GM21723 (cell line): ENCODE measurements at regions not wholly inside any gene's neighbourhood (a gene's known extent, or its start where the extent isn't known, plus 50 kb on each side); places are given as distances from the start of the nearest gene placed in this dataset.

ENCODE experiments used
- ATAC-seq: cut with Tn5 transposase; IDR thresholded peaks from one replicate; pipeline ENCODE4 v1.9.1; 2021; ENCODE audit warnings: mild to moderate bottlenecking, moderate library complexity; ENCODE audit not compliant: unreplicated experiment

DNA sequence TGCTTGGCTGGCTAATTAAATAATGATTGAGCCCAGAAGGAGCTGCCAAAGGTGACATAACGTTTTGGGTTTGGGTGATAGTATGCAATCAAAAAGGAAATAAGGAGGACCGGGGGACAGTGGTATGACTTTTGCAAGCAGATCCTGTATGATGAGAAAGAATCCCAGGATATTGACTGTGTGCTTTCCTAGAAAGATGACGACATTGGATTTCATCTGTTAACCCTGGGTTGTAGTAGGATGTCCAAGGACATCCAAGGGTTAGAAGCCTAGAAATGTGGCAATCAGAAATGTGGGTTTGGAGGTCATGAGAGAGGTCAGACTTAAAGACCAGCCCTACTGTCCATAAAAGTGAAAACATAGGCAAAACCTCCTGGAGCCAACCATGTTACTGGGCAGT is 50.3 kb upstream of the HMHB1 start:
- ATAC-seq = no peak

DNA sequence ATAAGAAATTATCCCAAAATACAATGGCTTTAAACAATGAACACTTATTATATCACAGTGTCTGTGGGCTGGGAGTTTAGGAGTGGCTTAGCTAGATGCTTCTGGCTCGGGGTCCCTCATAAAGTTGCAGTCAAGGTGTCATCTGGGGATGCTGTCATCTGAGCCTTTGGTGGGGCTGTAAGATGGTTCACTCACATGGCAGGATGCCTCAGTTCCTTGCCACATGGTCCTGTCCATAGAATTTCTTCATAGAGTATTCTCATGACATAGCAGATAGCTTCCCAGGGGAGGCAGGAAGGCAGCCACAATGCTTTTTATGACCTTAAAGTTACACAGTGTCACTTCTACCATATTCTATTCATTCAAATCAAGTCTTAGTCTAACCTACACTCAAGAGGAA is 51.2 kb upstream of the HMHB1 start:
- no peak for ATAC-seq

DNA sequence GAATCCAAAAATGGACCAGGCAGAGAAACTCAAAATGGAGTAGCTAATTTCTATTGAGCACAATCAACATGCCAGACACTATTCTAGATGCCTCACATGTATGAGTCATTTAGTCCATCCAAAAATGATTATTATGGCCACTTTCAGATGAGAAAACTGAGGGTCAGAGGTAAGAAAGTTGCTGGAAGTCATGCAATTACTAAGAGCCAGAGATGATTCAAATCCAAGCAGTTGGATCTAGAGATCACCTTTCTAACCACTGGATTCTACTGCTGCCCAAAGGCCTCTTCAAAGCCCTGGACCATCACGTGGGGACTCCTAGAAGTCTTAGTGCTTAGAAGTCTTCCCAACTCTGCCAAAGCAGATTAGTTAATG is 51.8 kb upstream of the HMHB1 start:
- no peak for ATAC-seq

DNA sequence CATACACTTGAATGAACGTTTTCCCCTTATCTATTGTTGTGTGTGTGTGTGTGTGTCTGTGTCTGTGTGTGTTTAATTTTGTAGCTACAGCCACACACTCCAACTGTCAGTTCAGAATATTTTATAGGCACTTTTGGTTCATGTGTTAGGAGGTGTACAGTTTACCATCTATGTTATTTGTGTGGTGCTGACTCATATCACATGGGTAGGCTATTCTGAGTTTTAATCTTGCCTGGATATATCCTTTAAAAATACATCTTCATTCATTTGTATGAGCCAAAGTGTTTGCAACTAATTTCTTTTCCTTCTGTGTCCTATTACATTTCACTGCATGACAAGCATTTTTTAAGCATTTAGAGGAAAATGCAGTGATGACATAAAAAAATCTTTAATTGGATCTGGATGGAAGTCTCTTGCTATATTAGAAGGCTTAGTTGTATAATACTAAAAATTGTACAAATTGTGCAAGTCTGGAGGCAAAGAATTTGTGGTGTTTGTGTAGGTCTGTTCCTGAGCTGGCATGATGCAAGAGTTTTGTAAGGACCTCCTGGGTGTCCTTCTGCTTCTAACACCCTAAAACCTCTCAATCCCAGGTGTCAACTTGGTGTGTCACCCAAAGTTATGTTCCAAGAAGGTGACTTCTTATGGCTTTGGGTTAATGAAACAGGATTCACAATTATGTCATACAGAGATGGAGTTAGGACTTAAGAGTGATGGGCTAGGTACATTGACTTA is 52.4 kb upstream of the HMHB1 start:
- no peak for ATAC-seq

DNA sequence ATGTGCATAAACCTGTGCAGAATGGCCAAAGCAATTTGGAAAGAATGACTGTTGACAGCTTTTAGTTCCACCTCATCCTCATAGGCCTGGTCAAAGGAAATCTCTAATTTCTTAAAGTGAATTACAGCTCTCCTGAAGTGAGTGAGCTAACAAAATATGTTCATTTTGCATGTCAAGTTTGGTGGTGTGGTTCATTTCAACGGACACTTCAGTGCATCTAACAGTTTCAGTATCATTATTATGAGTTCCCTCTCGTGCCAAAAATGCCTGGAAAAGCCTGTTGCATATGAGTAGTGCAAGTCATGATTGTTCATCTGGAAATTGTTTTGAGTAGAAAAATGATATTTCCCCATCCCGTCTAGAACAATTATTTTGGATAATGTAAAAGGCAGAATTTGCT is 53.2 kb upstream of the HMHB1 start:
- ATAC-seq = peak; percentile 70

DNA sequence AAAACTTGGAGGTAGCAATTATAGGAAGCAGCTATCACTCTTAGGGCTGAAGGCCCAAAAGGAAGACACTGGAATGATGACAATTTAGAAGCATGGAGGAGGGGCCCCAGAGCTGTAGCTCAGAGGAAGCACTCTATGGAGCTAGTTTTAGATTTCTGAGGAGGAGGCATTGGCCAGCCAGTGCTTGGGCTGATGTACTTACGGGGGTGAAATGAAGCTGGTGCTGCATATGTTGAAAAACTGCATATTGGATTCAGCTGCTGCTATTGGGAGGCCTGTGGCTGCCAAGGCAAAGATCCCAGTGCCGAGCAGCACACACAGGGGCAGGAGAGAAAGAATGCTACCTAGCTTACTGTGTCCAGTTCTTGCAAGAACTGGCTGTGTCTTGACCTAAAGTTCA is 53.9 kb upstream of the HMHB1 start:
- ATAC-seq = no peak

DNA sequence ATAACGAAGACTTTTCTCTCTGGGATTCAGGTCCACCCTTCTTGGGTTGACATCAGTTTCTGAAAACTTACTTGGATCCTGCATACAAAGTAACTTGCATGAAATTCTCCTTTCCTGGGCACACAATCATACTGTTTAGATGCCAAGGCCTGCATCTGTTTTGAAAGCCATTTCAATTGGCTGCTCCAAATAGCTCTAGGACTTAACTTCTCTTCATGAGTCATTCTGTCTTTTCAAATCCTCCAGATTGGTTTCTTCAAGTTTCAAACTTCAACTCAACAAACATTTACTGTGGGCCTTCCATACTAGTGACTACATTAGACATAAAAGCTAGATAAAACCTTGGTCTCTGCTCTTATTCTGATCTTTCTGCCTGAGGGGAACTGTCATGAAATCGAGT is 54.8 kb upstream of the HMHB1 start:
- peak; percentile 34 for ATAC-seq

DNA sequence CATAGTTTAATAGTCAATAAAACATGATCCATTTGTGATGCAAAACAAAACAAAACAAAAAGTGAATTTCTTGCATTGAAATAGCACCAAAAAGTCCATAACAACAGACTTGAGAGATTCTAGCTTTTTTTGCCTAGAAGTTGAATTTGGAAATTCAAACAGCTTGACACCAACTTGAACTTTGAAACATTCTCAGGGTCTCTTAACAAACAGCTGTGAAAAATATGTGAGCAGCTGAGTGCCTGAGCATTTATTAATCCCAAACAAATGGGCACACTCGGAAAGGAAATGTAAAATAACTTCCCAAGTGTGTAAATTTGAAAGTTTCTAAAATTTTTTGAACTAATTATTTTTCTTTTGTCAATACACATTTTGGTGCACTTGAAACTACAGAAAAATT is 56.0 kb upstream of the HMHB1 start:
- no peak for ATAC-seq

DNA sequence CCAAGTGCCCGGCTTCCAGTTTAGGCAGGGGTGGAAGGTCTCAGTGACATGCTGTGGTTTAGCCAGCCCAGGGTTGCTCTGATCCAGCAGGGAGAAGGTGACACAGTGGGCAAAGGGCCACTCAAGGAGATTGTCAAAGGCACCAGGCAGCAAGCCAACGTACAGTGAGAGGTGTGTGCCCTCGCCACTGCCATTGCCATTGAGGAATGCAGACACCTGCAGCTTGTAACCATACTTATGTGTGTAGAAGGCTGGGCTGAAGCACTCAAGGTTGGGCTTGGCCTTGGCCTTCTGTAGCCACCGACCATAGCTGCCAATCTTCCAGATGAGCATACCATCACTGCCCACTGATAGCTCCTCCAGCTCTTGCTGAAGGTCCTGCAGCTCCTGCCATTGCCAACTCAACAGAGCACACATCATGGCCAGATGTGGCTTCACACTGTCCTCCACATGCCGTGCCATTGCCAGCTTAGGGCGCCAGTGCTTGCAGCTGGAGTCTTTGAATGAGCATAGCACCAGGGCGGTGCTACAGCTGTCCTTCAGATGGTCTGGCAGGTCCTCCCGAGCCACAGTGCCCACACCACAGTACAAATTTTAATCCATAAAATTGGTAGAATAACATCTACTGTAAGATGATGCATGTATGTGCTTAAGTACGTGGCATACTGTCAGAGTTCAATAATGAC is 59.7 kb upstream of the HMHB1 start:
- no peak for ATAC-seq

DNA sequence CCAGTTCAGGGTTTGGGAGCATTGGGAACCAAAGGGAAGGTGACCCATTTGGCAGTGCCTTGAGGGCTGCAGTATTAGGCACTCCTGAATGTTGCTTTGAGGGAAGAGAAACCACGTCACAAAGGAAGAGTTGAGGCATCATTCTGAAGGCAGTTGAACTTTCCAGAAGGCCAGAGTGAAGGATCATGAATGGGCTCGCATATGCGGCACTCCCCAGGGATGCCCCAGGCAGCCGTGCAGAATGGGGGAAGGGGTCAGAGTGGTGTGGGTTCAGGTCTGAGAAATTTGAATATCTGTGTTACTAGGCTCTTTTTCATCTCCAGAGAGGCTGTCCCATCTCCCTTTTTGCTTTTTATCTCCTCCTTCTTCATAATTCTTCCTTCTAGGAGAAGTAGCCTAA is 60.6 kb upstream of the HMHB1 start:
- ATAC-seq = no peak

DNA sequence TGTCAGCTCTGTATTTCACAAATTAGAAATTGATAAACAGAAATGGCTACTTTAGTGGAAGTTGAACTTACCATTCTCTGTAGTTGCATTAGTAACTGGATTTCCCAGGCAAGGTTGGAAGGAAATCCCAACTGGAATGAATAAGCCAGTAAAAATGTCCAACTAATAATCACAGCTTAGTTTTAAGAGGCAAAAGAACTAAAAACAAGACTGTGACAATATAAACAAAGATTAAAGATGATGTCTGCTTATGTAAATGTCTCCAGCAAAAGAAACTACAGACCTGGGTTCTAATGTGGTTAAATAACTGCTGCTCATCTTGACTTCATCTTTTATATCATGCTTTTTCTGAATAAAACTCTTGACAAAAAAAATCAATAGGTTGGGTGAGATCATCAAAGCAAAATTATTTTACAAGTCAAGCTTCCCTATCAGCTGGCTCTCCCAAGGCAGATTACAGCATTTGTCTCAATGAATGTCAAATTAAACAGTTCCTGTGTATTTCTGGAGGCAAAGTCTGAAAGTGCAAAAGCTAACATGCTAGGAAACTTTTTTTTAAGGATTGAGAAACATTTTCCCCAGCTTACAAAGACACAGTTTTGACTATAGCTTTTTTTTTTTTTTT is 62.3 kb upstream of the HMHB1 start:
- no peak for ATAC-seq

DNA sequence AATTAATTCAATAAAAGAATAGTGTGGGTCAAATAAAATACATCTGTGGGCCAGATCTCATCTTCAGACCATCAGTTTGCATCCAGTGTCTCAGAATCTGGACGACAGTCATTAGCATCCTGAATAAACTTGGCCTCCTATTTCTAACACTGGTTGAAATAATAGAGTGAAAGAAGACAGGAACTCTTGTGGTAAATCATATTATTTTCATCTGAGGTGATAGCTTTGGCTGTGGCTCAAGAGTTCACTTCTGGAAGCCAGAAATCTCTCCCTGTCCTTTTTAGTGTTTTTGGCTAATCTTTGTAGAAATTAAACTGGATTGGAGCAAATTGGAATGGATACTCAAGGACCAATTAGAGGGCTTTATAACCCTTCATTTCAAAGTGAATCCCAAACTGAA is 63.4 kb upstream of the HMHB1 start:
- no peak for ATAC-seq

DNA sequence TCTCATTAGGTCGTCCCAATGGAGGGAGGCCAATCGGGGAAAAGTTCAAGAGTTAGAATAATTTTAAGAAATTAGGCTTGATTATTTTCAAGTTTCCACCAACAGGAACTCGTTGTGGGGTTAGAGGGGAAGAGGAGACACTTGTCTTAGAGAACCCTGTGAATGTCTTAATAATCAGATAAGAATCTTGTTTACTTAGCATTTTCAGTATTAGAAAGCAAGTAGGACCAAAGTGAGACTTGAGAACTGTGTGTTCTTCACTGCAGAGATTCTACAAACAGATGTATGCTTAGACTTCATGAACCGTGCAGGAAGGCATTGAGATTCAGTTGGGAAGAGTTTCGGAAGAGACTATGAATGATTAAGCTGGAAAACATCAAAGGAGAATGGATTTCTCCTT is 69.0 kb upstream of the HMHB1 start:
- no peak for ATAC-seq

DNA sequence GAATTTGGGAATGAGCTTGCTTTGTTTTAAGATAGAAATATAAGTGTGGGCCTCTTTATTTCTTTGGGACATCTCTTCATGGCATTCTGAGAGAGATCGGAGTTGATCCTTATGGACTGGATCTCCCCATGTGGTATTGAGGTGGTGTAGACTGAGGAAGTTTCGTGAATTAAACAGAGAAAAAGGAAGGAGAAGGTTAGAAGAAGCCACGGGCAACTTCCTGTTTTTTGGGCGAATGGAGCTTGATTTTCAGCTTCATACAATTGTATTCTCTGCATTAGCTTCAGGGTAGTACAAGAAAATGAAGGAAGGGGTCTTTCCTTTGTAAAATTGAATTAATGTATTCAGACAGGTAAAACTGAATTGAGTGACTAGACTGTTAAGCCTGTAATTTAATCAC is 70.5 kb upstream of the HMHB1 start:
- no peak for ATAC-seq

DNA sequence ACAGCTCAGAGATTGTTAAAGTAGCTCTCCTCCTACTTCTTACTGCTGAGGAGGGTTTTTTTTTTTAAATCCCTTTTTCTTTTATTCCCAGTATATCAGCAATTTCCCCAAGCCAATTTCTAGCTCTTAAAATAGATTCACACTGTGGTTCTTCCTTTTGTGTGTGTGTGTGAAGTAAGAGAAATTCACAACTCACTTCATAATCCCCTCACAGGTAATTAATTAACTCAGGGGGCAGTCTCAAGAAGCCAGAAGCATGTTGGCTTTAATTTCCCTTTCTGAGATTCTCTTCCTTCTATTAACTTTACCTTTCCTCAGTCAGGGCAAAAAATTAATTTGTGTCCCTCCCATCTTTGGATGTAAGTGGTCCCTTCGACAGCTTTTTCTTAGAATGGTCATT is 71.0 kb upstream of the HMHB1 start:
- ATAC-seq = no peak

DNA sequence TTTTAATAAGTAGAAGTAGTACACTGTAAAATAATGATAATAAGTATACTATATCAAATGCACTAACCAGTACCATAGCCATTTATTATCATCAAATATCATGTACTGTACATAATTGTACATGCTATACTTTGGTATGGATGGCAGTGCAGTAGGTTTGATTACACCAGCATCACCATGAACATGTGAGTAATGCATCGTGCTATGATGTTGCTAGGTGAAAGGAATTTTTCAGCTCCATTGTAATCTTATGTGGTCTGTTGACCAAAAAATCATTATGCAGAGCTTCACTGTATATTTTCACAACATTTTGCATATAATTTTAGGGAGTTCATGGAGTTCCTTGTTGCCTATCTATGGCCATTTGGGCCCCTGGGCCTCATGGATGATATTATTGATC is 72.2 kb upstream of the HMHB1 start:
- no peak for ATAC-seq

DNA sequence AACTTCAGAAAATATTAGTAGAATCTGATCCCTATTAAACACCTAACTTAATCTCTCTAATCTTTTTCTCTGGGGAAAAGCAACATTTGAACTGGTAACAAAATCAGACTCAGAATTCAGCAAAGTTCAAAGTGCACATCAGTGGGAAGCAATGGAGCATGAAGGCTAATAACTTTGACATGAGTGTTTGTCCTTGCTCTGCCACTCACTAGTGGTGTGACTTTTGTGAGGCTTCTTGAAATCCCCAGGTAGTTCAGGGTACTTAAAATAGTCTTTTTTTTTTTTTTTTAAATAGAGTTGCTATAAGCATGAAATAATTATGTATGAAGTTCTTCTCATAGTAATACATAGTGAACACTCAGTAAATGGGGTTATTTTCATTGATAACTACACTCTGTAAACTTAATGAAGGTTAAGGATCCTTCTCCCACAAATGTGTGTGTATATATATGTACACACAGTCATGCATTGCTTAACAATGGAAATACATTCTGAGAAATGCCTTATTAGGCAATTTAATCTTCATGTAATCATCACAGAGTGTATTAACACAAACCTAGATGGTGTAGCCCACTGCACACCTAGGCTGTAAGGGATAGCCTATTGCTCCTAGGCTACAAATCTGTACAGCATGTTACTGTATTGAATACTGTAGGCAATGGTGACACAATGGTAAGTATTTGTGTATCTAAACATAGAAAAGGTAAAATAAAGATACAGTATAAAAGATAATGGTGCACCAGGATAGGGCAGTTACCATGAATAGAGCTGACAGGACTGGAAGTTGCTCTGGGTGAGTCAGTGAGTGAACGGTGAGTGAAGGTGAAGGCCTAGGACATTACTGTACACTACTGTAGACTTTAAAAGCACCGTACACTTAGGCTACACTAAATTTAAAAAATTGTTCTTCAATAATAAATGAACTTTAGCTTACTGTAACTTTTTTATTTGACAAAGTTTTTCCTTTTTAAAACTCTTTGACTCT is 73.3 kb upstream of the HMHB1 start:
- ATAC-seq = no peak

DNA sequence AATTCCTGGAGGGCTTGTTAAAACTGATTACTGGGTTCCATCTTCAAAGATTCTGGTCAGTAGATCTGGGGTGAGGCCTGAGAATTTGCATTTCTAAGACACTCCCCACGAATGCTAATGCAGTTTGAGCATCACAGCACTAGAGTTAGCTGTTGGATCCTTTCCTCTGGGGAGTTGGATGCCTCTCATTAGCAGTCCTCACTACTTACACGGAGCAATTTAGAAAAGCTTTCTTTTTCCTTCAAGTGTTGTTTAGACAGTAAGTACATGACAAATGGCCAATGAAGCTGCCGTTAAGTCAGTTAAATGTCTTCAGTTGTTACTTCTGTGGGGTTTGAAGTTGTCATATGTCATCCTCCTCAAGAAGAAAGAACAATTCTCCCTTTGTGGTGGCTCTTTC is 74.9 kb upstream of the HMHB1 start:
- ATAC-seq = no peak

DNA sequence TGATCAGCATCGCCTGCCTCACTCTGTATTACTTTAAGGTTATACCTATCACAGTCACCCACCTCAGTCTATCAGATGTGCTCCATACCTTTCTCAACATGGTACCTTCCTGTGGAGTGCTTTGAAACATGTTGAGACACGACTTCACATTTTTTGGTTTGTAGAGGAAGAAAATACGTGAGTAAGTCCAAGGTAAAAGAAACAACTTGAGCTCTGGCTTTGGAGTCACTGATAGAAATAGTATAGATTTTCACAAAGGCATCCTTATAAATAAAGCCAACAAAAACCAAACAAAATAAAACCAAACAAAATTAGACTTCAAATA is 77.5 kb upstream of the HMHB1 start:
- no peak for ATAC-seq

DNA sequence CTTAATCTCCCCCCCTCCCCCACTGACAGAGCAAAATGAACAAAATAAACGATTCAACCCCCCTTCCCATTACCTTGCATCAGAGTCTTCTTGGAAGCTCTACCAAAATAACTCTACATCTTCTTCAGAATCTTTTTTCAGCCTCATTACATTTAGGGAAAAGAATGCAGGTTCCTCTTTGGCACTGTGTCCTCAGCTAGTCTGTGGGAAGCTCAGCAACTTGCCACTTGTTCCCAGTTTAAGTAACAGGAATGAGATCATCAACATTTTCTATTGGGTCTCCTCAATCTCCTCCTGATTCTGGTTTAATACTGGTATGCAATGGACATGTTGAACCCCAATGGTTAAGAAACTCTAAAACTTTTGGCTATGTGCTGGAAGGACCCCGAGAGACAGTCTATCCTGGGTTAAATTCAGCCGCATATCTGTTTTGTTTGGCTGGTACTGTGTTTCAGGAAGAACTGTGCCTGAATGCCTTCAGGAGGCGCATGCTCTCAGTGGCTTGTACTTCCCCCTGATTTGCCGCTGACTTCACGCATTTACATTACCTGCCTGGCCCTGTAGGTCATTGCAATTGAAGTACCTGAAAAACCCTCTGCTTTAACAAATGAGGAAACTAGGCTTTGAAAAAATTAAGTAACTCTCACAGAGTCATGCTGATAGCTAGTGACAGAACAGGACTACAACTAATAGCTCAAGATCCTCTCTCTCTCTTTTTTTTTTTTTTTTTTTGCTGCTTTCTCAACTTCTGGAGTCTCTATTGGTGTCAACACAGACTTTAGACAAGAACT is 78.1 kb upstream of the HMHB1 start:
- no peak for ATAC-seq

DNA sequence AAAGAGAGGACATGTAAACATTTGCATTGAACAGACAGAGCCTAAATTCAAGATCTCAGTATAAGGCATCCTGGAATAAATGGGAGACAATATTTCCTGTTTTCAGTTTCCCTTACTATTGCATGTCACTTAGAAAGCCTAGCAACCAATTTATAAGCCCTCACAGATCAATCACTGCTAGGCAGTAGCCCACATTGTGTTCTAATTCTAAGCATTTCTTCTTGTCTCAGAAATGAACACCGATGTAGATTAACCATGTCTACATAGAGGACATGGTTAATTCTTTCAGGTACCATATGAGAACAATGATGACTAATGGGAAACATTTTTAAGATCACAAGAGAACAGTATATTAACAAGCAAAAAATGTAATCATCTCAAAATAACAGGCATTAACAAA is 79.6 kb upstream of the HMHB1 start:
- ATAC-seq = no peak
